HG03354 (cell line): ENCODE measurements at regions not wholly inside any gene's neighbourhood (a gene's known extent, or its start where the extent isn't known, plus 50 kb on each side); places are given as distances from the start of the nearest gene placed in this dataset.

Experiments
- ATAC-seq: cut with Tn5 transposase; IDR thresholded peaks from one replicate; pipeline ENCODE4 v1.9.1; 2021; ENCODE audit warnings: mild to moderate bottlenecking; ENCODE audit not compliant: unreplicated experiment, poor library complexity, severe bottlenecking

- ATAC-seq, result no peak
These were observed 302.4 kb upstream of the N4BP1 start for GRCh38 chr16:48912360-48912759.

- no peak for ATAC-seq
These were observed 301.7 kb upstream of the N4BP1 start for GRCh38 chr16:48911700-48912099.

GRCh38 chr16:48910214-48910613 is 300.2 kb upstream of the N4BP1 start:
- ATAC-seq, result no peak

GRCh38 chr16:48909231-48909630 is 299.3 kb upstream of the N4BP1 start:
- ATAC-seq, result no peak

- no peak for ATAC-seq
These were observed 298.1 kb upstream of the N4BP1 start for GRCh38 chr16:48907906-48908634.

GRCh38 chr16:48905632-48906505 is 295.9 kb upstream of the N4BP1 start:
- no peak for ATAC-seq

GRCh38 chr16:48904333-48904732 is 294.4 kb upstream of the N4BP1 start:
- no peak for ATAC-seq

- no peak for ATAC-seq
These were observed 293.1 kb upstream of the N4BP1 start for GRCh38 chr16:48903039-48903438.

- no peak for ATAC-seq
These were observed 291.9 kb upstream of the N4BP1 start for GRCh38 chr16:48901712-48902374.

- no peak for ATAC-seq
These were observed 289.5 kb upstream of the N4BP1 start for GRCh38 chr16:48899500-48899899.

- no peak for ATAC-seq
These were observed 287.8 kb upstream of the N4BP1 start for GRCh38 chr16:48897698-48898205.

GRCh38 chr16:48895142-48895541 is 285.2 kb upstream of the N4BP1 start:
- ATAC-seq, result no peak

GRCh38 chr16:48892893-48893292 is 282.9 kb upstream of the N4BP1 start:
- ATAC-seq, result no peak

GRCh38 chr16:48887646-48888210 is 277.7 kb upstream of the N4BP1 start:
- no peak for ATAC-seq

- ATAC-seq, result no peak
These were observed 275.5 kb upstream of the N4BP1 start for GRCh38 chr16:48885471-48885870.

GRCh38 chr16:48881272-48881671 is 271.3 kb upstream of the N4BP1 start:
- no peak for ATAC-seq

- ATAC-seq, result no peak
These were observed 269.5 kb upstream of the N4BP1 start for GRCh38 chr16:48879223-48880122.

- ATAC-seq, result no peak
These were observed 268.0 kb upstream of the N4BP1 start for GRCh38 chr16:48877946-48878345.

- ATAC-seq, result no peak
These were observed 260.2 kb upstream of the N4BP1 start for GRCh38 chr16:48870141-48870540.
